B cell (primary cell): ENCODE measurements at regions not wholly inside any gene's neighbourhood (a gene's known extent, or its start where the extent isn't known, plus 50 kb on each side); places are given as distances from the start of the nearest gene placed in this dataset.

ENCODE experiments used
- ATAC-seq: fragments of 200-7000 bp; cut with Tn5 transposase; one replicate; pipeline ENCODE4 v1.10.0; 2021; ENCODE audit warnings: low read depth, mild to moderate bottlenecking, moderate number of reproducible peaks, moderate library complexity
- CTCF ChIA-PET: fragments of 350-600 bp; sonication (Branson Sonifier 250); formaldehyde crosslinking; loops from one replicate; lab custom pipeline; 2021; ENCODE audit warnings: antibody characterized with exemption, inconsistent platforms; lab: Charles Lee
- POLR2A ChIA-PET: fragments of 350-600 bp; sonication (Branson Sonifier 250); formaldehyde crosslinking; loops from one replicate; lab custom pipeline; 2021; ENCODE audit warnings: antibody characterized with exemption; lab: Charles Lee
- DNase-seq: peaks from one replicate; pipeline ENCODE4 v3.0.0; 2013
- H2AFZ ChIP-seq: 2 replicates; pipeline ENCODE4 v1.6.1; 2012; ENCODE audit warnings: mild to moderate bottlenecking, low read depth, low read length; ENCODE audit not compliant: insufficient read depth, poor library complexity, severe bottlenecking
- H3K27ac ChIP-seq, 2 donors: 1 replicate in 1 of 2; 2 replicates in 1 of 2; pipeline ENCODE4 v1.5.1; 2012 to 2013; ENCODE audit warnings: low read length in 2 of 2, mild to moderate bottlenecking in 2 of 2, moderate library complexity in 1 of 2
- H3K27me3 ChIP-seq, 4 experiments: fragments of 200-600 bp in 1 of 4; sonication (generic) in 1 of 4; replicated peaks in 1 of 4; 1 replicate in 2 of 4; 2 replicates in 2 of 4; pipeline versions ENCODE4 v1.6.1 to v1.7.0; 2013 to 2016; ENCODE audit warnings: low read length in 3 of 4, mild to moderate bottlenecking in 2 of 4, mixed read lengths in 1 of 4, moderate library complexity in 1 of 4; ENCODE audit not compliant: insufficient read depth in 4 of 4, control insufficient read depth in 3 of 4; ENCODE audit errors: control extremely low read depth in 1 of 4
- H3K36me3 ChIP-seq, 2 experiments: replicated peaks in 1 of 2; 1 replicate in 1 of 2; 2 replicates in 1 of 2; pipeline versions ENCODE4 v1.6.1 to v1.7.1; 2013; ENCODE audit warnings: low read length in 1 of 2; ENCODE audit not compliant: insufficient read depth in 2 of 2, control insufficient read depth in 1 of 2; ENCODE audit errors: control extremely low read depth in 1 of 2, extremely low read depth in 1 of 2
- H3K4me1 ChIP-seq, 2 donors: fragments of 200-600 bp in 1 of 2; sonication (generic) in 1 of 2; 1 replicate in 1 of 2; 2 replicates in 1 of 2; pipeline versions ENCODE4 v1.5.1 to v1.6.1; 2013 to 2017; ENCODE audit warnings: low read length in 2 of 2; ENCODE audit not compliant: control insufficient read depth in 2 of 2, insufficient read depth in 2 of 2
- H3K4me2 ChIP-seq: replicated peaks from 2 replicates; pipeline ENCODE3; 2012; ENCODE audit warnings: mild to moderate bottlenecking, low read depth, low read length; ENCODE audit not compliant: poor library complexity, severe bottlenecking
- H3K4me3 ChIP-seq, 5 experiments: fragments of 200-600 bp in 1 of 5; sonication (generic) in 1 of 5; 1 replicate in 3 of 5; 2 replicates in 2 of 5; pipeline versions ENCODE4 v1.5.1 to v1.7.0; 2011 to 2016; ENCODE audit warnings: low read length in 4 of 5, mild to moderate bottlenecking in 4 of 5, low read depth in 2 of 5, control low read depth in 1 of 5, moderate library complexity in 1 of 5; ENCODE audit not compliant: insufficient read depth in 1 of 5; ENCODE audit errors: control extremely low read depth in 1 of 5, extremely low read depth in 1 of 5
- H3K79me2 ChIP-seq: fragments of 200-600 bp; sonication (generic); one replicate; pipeline ENCODE4 v1.6.0; 2016; ENCODE audit warnings: low read length; ENCODE audit not compliant: control insufficient read depth, insufficient read depth
- H3K9ac ChIP-seq: fragments of 200-600 bp; sonication (generic); 2 replicates; pipeline ENCODE4 v1.6.1; 2017; ENCODE audit warnings: mild to moderate bottlenecking, low read length, moderate library complexity
- H3K9me3 ChIP-seq, 3 donors: one replicate each; pipeline versions ENCODE4 v1.6.1 to v1.7.1; 2013; ENCODE audit warnings: low read length in 2 of 3; ENCODE audit not compliant: control insufficient read depth in 2 of 3, insufficient read depth in 1 of 3; ENCODE audit errors: control extremely low read depth in 1 of 3
- H4K20me1 ChIP-seq: 2 replicates; pipeline ENCODE4 v1.6.0; 2012; ENCODE audit warnings: mild to moderate bottlenecking, low read length; ENCODE audit not compliant: insufficient read depth, control insufficient read depth, poor library complexity, severe bottlenecking
- H3K27ac Mint-ChIP-seq: one replicate; pipeline ENCODE4 v1.8.0; 2021; ENCODE audit warnings: mixed read lengths
- H3K27me3 Mint-ChIP-seq: one replicate; pipeline ENCODE4 v1.8.0; 2021; ENCODE audit warnings: mixed read lengths
- H3K4me1 Mint-ChIP-seq: one replicate; pipeline ENCODE4 v1.8.0; 2021; ENCODE audit warnings: mixed read lengths
- H3K4me3 Mint-ChIP-seq: one replicate; pipeline ENCODE4 v1.8.0; 2021; ENCODE audit warnings: mixed read lengths
- H3K9me3 Mint-ChIP-seq: one replicate; pipeline ENCODE4 v1.8.0; 2022; ENCODE audit warnings: mixed read lengths; ENCODE audit not compliant: insufficient read depth
- CTCF ChIP-seq: fragments of 200-600 bp; IDR thresholded peaks from one replicate; pipeline ENCODE4 v1.8.0; 2022; ENCODE audit warnings: antibody characterized with exemption, mild to moderate bottlenecking
- EZH2 ChIP-seq: IDR thresholded peaks from 2 replicates; pipeline ENCODE4 v1.6.1; 2012; ENCODE audit warnings: borderline replicate concordance, low read depth, mild to moderate bottlenecking, moderate library complexity, low read length; ENCODE audit not compliant: insufficient read depth, poor library complexity, severe bottlenecking
- WGBS: methylation state at CpG from one replicate; pipeline ENCODE4 v1.1.5; 2013; ENCODE audit warnings: missing lambda C conversion rate; ENCODE audit not compliant: insufficient coverage; 5-methylcytosine and 5-hydroxymethylcytosine counted together
- intact Hi-C: fragments of 100-400 bp; cut with micrococcal nuclease; formaldehyde crosslinking; loops from one replicate; pipeline ENCODE4 v1.10.0; 2022

- no peaks in the 10 kb centered on the region for H3K79me2 ChIP-seq
- Mint-ChIP-seq H3K9me3 (no peaks in the 10 kb centered on the region), H3K4me1 (peaks cover 18% of the 10 kb centered on the region), H3K27ac (no peak overlapping the region), H3K27me3 (no peaks in the 10 kb centered on the region), H3K4me3 (no peak overlapping the region)
- WGBS: 94% methylated on average over 15 of the region's 21 CpGs
- intact Hi-C loops: no loop called here
- no peak overlapping the region for H3K9ac ChIP-seq
- CTCF ChIA-PET: interaction anchor here (1.0 to 1.5 kb wide), 2 partner anchors 295 kb away, joined by 3 read pairs; no protein-coding TSS in a partner anchor
- no peak overlapping the region for H2AFZ ChIP-seq
- H4K20me1 ChIP-seq: no peaks in the 10 kb centered on the region
- no peaks in the 10 kb centered on the region for H3K27me3 ChIP-seq
- no peak overlapping the region for H3K4me3 ChIP-seq
- DNase-seq (no peak), ATAC-seq (no peak)
- H3K36me3 ChIP-seq: no peaks in the 10 kb centered on the region
- TF ChIP-seq EZH2 (no peak), CTCF (no peak)
- H3K9me3 ChIP-seq: no peaks in the 10 kb centered on the region
- H3K4me2 ChIP-seq: no peak overlapping the region
- H3K27ac ChIP-seq: no peak overlapping the region
- peaks cover 9 to 16% of the 10 kb centered on the region in 2 donors for H3K4me1 ChIP-seq
- POLR2A ChIA-PET: no interaction called here
Observed at GRCh38 chr10:124288928-124289850, 129.5 kb downstream of the OAT start.

GRCh38 chr10:124288486-124288885 is 130.2 kb downstream of the OAT start:
- Histone ChIP-seq H3K4me2 (no peak overlapping the region), H3K4me1 (peaks cover 9 to 16% of the 10 kb centered on the region in 2 donors), H3K27me3 (no peaks in the 10 kb centered on the region), H4K20me1 (no peaks in the 10 kb centered on the region), H3K9ac (no peak overlapping the region), H3K4me3 (no peak overlapping the region), H3K27ac (no peak overlapping the region), H3K9me3 (no peaks in the 10 kb centered on the region), H2AFZ (no peak overlapping the region), H3K79me2 (no peaks in the 10 kb centered on the region), H3K36me3 (no peaks in the 10 kb centered on the region)
- DNase-seq (no peak), ATAC-seq (no peak)
- intact Hi-C loops: no loop called here
- ChIA-PET CTCF (interaction anchor here (1.0 kb wide), 1 partner anchor 294 kb away, joined by 3 read pairs; no protein-coding TSS in a partner anchor), POLR2A (no interaction called here)
- Mint-ChIP-seq H3K9me3 (no peaks in the 10 kb centered on the region), H3K4me1 (peaks cover 18% of the 10 kb centered on the region), H3K4me3 (no peak overlapping the region), H3K27ac (no peak overlapping the region), H3K27me3 (no peaks in the 10 kb centered on the region)
- WGBS: 89% methylated on average over 5 of the region's 8 CpGs
- no peak for TF ChIP-seq CTCF
